HG03571 (cell line): ENCODE measurements at regions not wholly inside any gene's neighbourhood (a gene's known extent, or its start where the extent isn't known, plus 50 kb on each side); places are given as distances from the start of the nearest gene placed in this dataset.

Experiments
- ATAC-seq: cut with Tn5 transposase; IDR thresholded peaks from one replicate; pipeline ENCODE4 v1.9.1; 2021; ENCODE audit not compliant: unreplicated experiment

DNA sequence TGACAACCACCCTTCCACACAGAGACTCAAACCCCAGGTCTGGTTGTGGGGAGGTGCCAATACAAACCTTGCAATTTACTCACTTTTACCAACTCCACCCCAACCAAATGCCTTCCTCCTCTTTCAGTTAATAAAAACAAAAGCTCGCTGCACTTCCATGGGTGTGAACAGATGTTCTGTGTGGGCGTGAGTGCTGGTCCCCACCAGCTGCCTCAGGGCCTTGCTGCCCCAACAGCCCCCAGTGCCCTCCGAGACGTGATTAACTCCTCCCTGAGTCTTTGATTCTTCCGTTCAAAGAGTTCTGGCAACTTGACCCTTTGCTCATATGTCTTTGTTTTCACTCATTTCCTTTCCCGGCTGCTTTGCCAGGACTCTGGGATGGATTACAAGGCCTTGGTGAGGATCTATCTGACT is 258.9 kb upstream of the CXCR4 start:
- ATAC-seq = no peak

DNA sequence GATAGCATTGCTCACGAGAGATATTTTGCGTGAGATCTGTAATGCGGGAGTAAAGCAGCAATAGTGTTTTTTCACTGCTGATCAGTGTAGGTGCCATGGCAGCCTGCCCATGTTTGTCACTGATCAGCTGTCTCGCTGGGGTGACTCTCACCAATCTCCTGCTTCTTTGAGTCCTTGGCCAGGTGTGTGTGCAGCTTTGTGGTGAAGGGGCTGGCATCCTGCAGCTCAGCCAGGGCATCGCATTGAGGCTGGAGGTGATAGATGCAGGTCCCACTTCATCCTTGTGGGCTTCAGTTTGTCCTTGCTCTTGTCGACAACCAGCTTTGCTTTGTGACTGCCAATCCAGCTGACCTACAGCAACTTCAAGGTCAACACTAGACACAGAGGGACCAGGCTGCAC is 258.3 kb upstream of the CXCR4 start:
- ATAC-seq = no peak

DNA sequence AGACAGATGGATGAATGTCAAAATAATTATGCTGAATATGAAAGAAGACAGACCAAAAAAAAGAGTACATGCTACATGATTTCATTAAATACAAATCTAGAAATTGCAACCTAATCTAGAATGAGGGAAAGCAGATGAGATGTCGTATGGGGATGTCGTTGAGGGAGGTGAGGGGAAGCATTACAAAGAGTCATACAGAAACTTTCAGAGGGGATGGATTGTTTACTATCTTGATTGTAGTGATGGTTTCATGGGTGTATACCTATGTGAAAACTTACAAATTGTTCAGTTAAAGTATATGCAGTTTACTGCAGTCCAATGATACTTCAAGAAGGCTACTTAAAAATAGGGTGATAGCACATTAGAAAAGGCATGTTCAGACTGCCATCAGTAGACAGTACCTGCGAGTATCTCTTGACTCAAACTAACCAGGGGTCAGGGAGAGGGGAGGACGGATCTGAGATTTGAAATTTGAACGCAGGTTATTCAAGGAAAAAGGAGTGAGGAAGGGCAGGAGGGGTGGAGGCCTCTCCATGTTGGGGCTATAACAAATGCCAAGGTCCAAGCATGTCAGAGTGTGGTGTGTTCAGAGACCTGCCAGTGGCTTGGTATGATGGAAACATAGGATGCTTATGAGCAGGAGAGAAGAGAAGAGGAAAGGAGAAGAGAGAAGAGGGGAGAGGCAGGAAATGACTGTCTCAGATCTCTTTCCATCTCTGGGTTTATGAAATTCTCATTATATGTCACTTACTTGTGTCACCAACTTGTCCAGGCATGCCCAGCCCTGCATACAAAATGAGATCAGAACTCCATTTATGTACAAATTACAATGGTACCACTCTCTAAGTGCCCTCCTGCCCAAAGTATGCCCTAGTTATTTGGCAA is 257.3 kb upstream of the CXCR4 start:
- no peak for ATAC-seq

DNA sequence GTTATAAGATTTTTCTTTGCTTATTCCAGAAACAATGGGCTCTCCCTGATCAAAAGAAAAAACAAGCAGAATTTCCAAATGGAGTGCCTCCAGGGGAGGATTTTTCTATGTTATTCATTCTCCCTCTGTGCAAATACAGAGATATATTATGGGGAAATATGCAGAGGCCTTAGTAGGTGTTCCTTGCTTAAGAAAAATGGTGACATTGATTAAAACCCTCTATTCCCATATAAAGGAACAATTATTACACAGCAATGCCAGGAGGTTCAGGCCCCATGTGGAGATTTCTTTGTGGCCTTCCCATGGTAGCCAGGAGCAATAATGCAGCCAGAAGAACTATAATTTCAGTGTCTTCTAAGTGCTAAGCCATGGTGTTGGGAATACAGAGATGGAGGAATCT is 255.9 kb upstream of the CXCR4 start:
- ATAC-seq = no peak

DNA sequence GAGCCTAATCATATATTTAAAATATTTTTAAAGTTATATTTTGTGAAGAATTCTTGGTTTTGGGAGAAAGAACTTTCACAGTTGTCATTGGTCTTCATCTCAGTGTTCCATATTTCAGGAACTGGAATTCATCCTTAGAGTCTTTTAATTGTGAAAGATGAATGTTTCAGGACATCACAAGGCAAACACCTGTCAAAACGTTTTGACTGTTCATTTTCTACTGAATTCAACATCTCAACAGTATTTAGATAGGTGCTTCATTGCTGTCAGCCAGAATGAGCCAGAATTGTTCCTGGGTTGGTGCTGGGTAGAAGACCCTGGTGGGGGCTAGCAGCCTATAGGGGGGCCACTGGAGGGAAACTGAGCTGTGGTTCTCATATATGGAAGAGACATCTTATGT is 255.1 kb upstream of the CXCR4 start:
- no peak for ATAC-seq

DNA sequence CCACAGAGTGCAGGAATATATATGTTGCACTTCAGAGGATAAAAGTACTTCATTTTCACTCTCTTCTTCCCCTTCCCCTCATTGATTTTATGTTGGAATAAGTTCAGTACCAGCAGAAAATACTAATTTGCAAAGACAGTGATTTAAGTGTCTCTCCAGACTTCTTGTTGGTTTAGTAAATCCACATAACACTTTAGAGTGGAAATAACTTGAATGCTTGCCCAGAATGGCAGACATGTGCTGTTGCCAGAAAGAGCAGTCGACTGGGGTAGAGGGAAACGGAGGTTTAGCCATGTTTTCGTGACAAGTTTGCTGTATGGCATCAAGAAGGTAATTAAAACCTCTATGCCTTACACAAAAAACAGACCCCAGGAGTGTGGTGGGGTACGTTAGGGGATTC is 246.0 kb upstream of the CXCR4 start:
- no peak for ATAC-seq

DNA sequence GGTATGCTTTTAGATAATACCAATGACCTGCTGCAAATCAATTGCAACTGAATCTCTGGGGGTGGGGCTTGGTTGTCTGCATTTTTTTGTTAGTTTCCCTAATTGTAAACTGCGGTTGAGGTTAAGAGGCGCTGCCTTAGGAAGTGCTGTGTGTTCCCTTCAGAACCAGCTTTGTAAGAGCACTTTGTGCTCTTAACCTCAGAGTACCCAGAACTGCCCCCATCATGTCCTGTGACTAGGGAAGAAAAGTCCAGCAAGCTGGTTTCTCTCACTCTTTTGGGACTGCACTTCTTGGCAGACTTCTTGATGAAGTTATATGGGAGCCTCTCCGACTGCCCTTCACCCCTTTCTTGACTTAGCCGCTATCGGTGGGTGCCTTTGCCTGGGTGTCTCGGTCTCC is 245.5 kb upstream of the CXCR4 start:
- no peak for ATAC-seq

DNA sequence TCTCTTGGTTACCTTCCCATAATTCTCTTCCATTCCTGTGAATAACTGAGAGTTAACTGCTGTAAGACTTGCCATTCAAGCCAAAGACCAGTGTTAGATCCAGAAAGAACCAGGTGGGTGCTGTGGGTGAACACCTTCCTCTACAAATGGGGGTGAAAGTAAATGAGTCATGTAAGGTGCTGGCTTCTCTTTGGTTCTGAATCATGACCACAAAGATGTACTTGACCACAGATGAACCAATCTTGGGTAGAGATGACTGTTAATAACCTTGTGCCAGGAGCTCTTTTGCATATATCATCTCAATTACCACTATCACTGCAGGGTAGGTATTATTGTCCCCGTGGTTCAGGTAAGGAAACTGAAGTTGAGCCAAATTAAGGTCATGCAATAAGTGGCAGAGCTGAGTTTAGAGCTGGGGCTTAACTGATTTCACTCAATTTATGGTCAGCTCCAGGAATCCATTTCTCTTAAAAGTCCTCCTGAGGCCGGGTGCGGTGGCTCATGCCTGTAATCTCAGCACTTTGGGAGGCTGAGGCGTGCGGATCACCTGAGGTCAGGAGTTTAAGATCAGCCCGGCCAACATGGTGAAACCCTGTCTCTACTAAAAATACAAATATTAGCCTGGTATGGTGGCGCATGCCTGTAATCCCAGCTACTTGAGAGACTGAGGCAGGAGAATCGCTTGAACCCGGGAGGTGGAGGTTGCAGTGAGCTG is 244.9 kb upstream of the CXCR4 start:
- ATAC-seq = peak; percentile 93

DNA sequence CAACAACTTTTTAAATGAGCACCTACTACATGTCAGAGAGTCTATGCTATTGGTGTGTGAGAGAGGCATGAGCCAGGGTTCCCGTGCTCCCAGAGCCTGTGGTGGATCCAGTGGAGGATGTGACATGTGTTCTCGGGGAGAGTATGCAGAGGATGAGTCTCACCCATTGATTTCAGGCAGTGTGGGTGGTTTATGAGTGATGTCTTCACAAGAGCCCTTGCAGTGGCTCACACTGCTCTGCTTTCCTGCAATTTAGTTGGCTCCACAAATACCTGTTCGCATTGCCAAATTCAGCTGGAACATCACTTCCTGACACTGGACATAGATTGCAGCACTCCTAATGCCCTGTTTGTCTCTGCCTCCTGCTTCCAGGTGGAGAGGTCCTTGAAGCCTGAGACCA is 243.6 kb upstream of the CXCR4 start:
- no peak for ATAC-seq

DNA sequence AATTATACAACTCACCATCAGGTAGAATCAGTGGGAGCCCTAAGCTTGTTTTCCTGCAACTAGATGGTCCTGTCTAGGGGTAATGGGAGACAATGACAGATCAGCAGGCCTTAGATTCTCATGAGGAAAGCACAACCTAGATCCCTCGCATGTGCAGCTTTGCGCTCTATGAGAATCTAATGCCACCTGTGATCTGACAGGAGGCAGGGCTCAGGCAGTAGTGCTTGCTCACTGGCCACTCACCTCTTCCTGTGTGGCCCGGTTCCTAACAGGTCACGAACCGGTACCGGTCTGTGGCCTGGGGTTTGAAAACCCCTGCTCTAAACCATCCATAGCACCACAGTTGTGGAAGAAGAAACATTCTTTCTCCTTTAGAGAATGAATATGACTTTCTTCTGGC is 242.8 kb upstream of the CXCR4 start:
- no peak for ATAC-seq

DNA sequence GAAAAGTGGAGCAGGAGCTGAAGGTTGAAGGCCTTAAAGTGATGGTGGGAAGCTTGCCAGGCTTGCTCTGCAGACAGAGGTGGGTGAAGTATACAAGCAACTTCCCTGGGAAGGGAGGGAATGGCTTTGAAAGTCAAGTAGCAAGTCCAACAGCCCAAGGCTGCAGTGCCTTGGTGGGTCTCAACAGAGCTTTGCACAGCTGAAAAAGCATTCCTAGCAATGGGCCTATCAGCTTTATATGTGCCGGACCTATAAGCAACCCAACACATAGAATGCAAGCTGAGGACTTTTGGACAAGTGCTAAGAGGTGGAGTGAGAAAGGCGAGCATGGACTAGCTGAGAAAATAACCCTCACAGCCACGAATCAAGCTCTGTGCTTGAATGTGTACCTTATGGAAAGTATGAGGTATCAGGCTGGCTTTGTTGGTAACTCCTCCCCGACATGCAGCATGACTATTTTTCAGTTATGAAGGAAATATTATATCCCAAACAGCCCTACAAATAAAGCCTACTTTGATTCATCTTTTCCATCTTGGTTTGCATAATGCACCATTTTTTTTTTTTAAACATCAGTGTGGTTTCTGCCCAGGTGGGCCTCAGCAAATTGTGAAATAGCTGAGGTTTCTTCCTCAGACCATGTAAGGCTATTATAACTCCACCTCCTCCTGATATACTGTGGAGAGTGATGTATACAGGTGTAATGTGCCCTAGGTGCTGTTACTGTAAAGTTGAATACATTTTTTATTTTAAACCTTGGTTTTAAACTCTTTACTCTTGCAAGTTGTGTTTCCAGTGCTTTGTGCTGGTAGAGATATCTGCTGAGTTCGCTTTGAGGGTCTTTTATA is 241.4 kb upstream of the CXCR4 start:
- no peak for ATAC-seq

DNA sequence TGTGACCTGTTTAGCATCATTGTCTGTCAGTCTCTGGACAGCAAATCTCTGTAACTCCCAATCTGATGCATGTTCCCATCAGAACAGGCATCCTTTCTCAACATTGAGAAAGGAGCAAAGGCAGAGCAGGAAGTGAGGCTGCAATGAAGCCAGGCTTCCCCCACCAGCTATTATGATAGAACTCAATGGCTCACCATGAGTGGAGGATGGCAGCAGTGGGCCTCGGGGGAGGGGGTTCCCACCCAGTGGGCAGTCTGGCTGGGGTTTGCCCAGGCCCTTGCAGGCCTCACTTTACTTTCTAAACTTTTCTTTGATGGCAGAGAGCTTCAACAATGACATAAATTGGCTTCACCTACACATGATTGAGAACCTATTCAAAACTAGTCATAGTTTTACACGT is 240.6 kb upstream of the CXCR4 start:
- no peak for ATAC-seq

DNA sequence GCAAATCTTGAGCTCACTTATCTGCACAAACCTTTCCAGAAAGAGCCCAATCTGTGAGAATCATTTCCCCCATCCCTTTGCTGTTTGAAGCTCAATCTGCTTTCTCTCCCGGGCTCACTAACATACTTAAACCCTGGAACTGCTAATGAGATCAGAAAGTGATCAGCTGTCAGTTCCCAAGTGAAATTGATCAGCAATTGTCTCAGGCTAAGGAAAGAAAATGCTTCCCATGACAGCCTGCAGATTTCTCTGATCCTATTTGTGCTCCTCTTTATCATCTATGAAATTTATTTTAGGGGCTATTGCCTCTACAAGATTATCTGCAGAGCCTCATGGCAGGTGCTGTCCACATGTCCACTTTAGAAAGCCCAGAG is 239.0 kb upstream of the CXCR4 start:
- no peak for ATAC-seq

DNA sequence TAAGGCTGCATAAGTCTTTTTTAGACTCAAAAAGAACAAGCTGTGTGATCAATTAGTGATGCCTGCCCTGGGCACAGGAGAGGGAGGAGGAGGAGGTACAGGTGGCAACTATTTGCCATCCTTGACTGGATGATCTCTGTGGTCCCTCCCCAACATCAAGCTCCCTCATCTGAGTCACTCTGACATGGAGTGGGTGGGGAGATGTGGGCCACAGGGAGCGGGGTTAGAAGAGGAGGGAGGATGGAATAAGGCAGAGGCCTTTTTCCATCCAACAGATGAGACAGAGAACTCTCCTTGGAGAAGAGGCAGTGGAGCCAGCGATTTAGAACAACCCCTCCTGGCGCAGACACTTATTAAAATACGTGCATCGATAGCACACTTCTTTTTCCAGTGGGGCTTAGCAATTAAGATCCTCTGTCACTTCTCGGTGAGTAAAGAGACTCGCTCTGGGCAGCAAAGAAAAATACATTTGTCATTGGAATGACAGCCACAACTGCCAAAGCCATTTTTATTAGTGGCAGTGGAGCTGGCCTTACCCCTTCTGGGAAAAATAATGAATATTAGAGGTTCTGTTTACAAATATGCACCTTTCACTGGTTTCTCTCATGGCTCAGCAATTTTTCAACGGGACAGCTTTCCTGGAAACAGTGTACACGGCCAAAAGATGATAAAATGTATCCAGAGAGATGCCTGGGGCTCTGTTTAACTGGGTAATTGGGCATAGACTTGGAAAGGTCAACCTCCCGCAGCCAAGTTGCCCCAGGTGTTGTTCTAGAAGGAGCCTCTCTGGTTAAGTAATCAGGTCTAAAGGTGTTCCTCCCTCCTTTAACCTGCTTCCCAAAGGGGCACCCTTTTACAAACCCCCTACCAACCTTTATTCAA is 238.4 kb upstream of the CXCR4 start:
- ATAC-seq = no peak

DNA sequence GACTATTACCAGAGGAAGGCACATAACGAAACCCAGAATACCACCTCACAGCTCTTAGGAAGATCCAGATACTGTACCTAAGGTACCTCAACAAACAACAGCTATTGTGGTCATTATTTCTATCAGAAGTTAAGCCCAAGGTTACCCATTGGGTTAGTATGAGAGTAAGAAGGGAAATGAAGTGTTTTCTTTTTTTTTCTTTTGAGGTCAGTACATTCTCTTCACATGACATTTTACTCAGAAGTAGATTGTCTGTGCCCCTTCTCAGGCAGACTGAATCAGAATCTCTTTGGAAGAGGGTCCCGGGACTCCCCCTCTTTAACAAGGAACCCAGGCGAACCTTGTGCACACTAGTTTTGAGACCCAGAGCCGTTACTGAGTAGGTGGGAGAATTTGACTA is 233.7 kb upstream of the CXCR4 start:
- no peak for ATAC-seq

DNA sequence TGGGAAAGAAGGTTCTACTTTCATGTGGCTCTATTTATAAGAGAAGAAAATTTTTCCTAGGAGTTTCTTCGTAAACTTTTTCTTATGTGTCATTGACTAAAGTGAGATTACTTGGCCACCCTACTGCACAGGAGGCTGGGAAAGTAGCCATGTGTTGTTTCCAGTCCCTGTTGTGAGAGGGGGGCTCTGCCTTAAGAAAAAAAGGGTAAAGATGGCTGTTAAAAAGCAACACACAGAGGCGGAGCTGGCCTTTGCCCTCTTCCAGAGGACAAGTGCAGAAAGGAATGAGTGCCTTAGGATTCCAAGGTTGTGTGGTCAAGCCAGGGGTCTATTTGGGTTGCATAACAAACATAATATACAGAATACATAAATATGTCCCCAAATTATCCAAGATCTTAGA is 230.0 kb upstream of the CXCR4 start:
- ATAC-seq = no peak

DNA sequence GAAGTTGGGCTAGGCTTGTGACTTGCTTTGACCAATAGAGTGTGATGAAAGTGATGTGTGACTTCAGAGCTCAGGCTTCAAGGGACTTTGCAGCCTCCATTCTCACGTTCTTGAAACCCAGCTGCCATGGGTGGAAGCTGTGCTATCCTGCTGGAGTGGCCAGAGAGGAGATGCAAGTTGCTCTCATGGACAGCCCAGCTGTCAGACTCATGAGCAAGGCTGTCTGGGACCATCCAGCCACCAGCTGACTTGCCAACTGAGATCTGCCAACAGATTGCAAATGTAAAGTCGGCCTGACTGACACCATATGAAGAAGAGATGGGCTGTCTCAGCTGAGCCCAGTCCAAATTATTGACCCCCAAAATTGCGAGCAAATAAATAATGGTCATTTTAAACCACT is 226.4 kb upstream of the CXCR4 start:
- no peak for ATAC-seq

DNA sequence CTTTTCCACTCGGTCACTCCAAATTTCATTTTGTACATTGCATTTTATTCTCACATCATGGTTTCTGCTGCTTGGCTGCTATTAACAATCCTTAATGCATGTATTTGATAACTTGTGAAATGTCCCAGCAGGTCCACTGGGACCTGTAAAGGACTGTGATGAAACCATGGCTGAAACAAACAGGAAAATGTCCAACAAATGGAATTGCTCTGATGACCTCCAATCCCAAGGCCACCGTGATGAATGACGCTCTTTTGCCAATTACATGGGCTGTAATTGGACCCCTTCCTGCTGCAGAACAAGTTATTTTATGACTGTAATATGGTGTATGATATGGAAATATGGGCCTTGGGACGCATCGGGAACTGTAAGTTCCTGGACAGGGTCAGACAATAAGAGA is 224.2 kb upstream of the CXCR4 start:
- no peak for ATAC-seq

DNA sequence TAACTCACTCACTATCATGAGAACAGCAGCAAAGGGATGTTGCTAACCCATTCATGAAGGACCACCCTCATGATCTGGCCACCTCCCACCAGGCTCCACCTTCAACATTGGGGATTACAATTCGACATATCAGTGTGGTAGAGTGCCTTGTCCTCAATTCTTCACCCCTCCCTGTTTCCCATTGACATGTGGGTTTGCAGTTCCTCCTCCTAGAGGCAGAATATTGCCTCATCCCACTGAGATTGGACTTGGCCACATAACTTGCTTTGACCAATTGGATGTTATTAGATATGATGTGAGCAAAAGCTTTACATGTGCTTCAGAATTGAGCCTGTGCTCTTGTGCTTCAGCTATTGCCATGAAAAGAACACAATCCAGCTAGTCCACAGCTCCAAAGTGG is 217.0 kb upstream of the CXCR4 start:
- ATAC-seq = no peak

DNA sequence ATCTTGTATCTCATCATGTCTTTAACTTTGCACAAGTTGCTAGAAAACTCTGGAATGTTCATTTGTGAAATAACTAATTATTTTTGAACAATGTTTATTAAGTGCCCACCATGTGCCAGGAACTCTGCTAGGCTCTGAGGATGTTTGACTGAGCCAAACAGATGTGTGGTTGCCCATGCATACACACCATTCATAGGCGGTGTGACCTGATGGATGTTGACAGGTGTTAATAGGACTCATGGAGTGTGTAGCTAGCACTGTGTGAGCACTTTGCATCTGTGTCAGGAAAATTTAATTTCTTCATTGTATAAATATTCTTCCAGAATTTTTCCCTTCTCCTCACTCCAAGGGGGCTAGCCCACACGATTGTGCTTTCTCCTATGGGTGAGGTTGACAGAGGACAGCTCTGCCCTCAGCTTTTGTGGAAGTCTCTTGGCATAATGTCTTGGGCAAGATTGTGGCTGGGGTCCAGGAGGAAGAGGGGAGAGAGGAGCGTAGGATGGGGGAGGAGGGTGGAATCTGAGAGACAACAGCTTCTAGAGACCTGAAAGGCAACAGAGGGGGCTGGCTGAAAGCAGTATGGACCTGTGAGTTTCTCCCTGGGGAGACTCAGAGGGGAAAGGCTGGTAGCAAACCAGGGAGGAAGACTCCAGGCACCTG is 214.6 kb upstream of the CXCR4 start:
- ATAC-seq = no peak
